ENCODE measurements at regions not wholly inside any gene's neighbourhood (a gene's known extent, or its start where the extent isn't known, plus 50 kb on each side); places are given as distances from the start of the nearest gene placed in this dataset.

DNA sequence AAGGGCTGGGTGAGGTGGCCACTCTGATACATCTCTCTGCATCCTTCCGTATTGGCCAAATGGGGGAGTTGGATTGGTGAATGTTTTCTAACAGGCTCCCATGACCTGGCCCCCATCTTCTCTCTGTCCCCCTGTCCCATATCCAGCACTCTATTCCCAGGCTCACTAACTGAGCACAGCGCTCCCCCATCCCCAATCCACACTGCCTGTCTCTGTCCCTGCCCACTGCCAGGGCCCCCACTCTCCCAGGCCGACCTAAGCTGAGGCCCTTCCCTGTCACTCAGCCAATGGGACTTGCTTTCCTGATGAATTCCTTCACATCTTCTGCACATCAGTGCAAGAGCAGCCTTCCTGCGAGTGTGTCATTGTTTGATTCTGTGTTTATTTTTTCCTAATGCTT lies 216.8 kb upstream of the MYT1L start:
- Histone ChIP-seq H3K9ac (ENCODE audit: low read length) (no peak overlapping the region), H3K27ac (ENCODE audit: low read depth, low read length) (no peak overlapping the region), H3K27me3 (ENCODE audit: low read length) (no peaks in the 10 kb centered on the region), H3K36me3 (ENCODE audit: low read length) (no peaks in the 10 kb centered on the region), H3K4me3 (ENCODE audit: insufficient read depth, low read length, poor library complexity, severe bottlenecking) (no peak overlapping the region), H3K79me2 (ENCODE audit: insufficient read depth, low read length) (no peaks in the 10 kb centered on the region), H3F3A (ENCODE audit: insufficient read depth) (no peaks in the 10 kb centered on the region), H2AFZ (ENCODE audit: low read depth, low read length, severe bottlenecking) (no peak overlapping the region), H3K9me2 (replicated peaks; ENCODE audit: insufficient read depth, low read length) (no peaks in the 10 kb centered on the region; the same call in 1 of the 2 replicates), H4K20me1 (ENCODE audit: low read depth, low read length) (no peaks in the 10 kb centered on the region), H3K4me2 (ENCODE audit: low read depth, low read length, poor library complexity, severe bottlenecking) (no peak overlapping the region), H3K9me3 (ENCODE audit: insufficient read depth, low read length) (no peaks in the 10 kb centered on the region)
- TF ChIP-seq EZH2phosphoT487 (conservative IDR thresholded peaks at IDR 0.05; ENCODE audit: low read length) = no peak
- TF ChIP-seq, protein P1, sequence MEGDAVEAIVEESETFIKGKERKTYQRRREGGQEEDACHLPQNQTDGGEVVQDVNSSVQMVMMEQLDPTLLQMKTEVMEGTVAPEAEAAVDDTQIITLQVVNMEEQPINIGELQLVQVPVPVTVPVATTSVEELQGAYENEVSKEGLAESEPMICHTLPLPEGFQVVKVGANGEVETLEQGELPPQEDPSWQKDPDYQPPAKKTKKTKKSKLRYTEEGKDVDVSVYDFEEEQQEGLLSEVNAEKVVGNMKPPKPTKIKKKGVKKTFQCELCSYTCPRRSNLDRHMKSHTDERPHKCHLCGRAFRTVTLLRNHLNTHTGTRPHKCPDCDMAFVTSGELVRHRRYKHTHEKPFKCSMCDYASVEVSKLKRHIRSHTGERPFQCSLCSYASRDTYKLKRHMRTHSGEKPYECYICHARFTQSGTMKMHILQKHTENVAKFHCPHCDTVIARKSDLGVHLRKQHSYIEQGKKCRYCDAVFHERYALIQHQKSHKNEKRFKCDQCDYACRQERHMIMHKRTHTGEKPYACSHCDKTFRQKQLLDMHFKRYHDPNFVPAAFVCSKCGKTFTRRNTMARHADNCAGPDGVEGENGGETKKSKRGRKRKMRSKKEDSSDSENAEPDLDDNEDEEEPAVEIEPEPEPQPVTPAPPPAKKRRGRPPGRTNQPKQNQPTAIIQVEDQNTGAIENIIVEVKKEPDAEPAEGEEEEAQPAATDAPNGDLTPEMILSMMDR (IDR thresholded peaks at IDR 0.05; ENCODE audit: insufficient read depth, low read length, poor library complexity, severe bottlenecking) = no peak

- no peaks in the 10 kb centered on the region for H3K27me3 ChIP-seq (ENCODE audit: low read length)
- H3K9me2 ChIP-seq (replicated peaks; ENCODE audit: insufficient read depth, low read length) = no peaks in the 10 kb centered on the region; the same call in 1 of the 2 replicates
- H3K79me2 ChIP-seq (ENCODE audit: insufficient read depth, low read length) = no peaks in the 10 kb centered on the region
- H3K36me3 ChIP-seq (ENCODE audit: low read length) = no peaks in the 10 kb centered on the region
- no peaks in the 10 kb centered on the region for H3F3A ChIP-seq (ENCODE audit: insufficient read depth)
- no peaks in the 10 kb centered on the region for H3K9me3 ChIP-seq (ENCODE audit: insufficient read depth, low read length)
- H3K9ac ChIP-seq (ENCODE audit: low read length) = no peak overlapping the region
- H3K27ac ChIP-seq (ENCODE audit: low read depth, low read length) = no peak overlapping the region
- H3K4me2 ChIP-seq (ENCODE audit: low read depth, low read length, poor library complexity, severe bottlenecking) = no peak overlapping the region
- no peak for TF ChIP-seq EZH2phosphoT487 (conservative IDR thresholded peaks at IDR 0.05; ENCODE audit: low read length)
- TF ChIP-seq, protein P1 (IDR thresholded peaks at IDR 0.05; ENCODE audit: insufficient read depth, low read length, poor library complexity, severe bottlenecking) = no peak
- no peak overlapping the region for H2AFZ ChIP-seq (ENCODE audit: low read depth, low read length, severe bottlenecking)
- no peaks in the 10 kb centered on the region for H4K20me1 ChIP-seq (ENCODE audit: low read depth, low read length)
- no peak overlapping the region for H3K4me3 ChIP-seq (ENCODE audit: insufficient read depth, low read length, poor library complexity, severe bottlenecking)
Observed at GRCh38 chr2:2547451-2547850, 216.4 kb upstream of the MYT1L start.

DNA sequence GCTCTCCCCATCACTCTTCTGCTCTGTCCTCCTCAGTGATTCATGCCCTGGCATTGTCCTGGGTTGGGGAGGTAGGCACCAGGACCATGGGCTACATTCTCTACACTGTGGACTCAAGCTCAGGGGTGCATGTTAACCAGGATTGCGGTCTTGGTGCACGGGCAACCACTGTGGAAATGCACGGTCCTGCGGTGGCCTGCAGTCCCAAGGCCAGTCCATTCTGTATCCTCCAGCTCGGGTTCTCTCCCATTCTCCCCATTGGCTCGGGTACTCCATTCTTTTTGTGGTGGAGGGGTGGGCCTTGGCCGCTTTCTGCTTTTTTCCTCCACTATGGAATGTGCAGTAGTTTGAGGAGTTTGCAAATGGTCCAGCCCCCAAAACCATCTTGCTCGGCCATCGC lies 215.0 kb upstream of the MYT1L start:
- H3K9me3 ChIP-seq (ENCODE audit: insufficient read depth, low read length) = no peaks in the 10 kb centered on the region
- no peaks in the 10 kb centered on the region for H3K27me3 ChIP-seq (ENCODE audit: low read length)
- H4K20me1 ChIP-seq (ENCODE audit: low read depth, low read length) = no peaks in the 10 kb centered on the region
- H3K4me3 ChIP-seq (ENCODE audit: insufficient read depth, low read length, poor library complexity, severe bottlenecking) = no peak overlapping the region
- no peak overlapping the region for H2AFZ ChIP-seq (ENCODE audit: low read depth, low read length, severe bottlenecking)
- no peaks in the 10 kb centered on the region for H3K36me3 ChIP-seq (ENCODE audit: low read length)
- no peak overlapping the region for H3K4me2 ChIP-seq (ENCODE audit: low read depth, low read length, poor library complexity, severe bottlenecking)
- no peak overlapping the region for H3K27ac ChIP-seq (ENCODE audit: low read depth, low read length)
- H3K79me2 ChIP-seq (ENCODE audit: insufficient read depth, low read length) = no peaks in the 10 kb centered on the region
- no peak for TF ChIP-seq EZH2phosphoT487 (conservative IDR thresholded peaks at IDR 0.05; ENCODE audit: low read length)
- TF ChIP-seq, protein P1 (IDR thresholded peaks at IDR 0.05; ENCODE audit: insufficient read depth, low read length, poor library complexity, severe bottlenecking) = no peak
- H3K9me2 ChIP-seq (replicated peaks; ENCODE audit: insufficient read depth, low read length) = no peaks in the 10 kb centered on the region
- no peak overlapping the region for H3K9ac ChIP-seq (ENCODE audit: low read length)
- no peaks in the 10 kb centered on the region for H3F3A ChIP-seq (ENCODE audit: insufficient read depth)

Measured in SU-DHL-6 (cell line).